Keratinocyte (primary cell): ENCODE measurements at regions not wholly inside any gene's neighbourhood (a gene's known extent, or its start where the extent isn't known, plus 50 kb on each side); places are given as distances from the start of the nearest gene placed in this dataset.

Experiments used
- CTCF ChIP-seq, 3 experiments: IDR thresholded peaks in 1 of 3; conservative IDR thresholded peaks in 1 of 3; optimal IDR thresholded peaks in 1 of 3; 2 replicates in 2 of 3; 3 replicates in 1 of 3; pipeline versions ENCODE3 to v1.5.1; 2011; ENCODE audit warnings: low read length in 3 of 3, mild to moderate bottlenecking in 3 of 3, moderate library complexity in 2 of 3, control low read depth in 1 of 3, inconsistent platforms in 1 of 3; ENCODE audit not compliant: insufficient read depth in 2 of 3; ENCODE audit errors: extremely low read depth in 1 of 3
- EZH2 ChIP-seq: IDR thresholded peaks from one replicate; pipeline ENCODE4 v1.6.1; 2012; ENCODE audit warnings: inconsistent platforms, mild to moderate bottlenecking, low read length, moderate library complexity

- TF ChIP-seq CTCF (optimal IDR thresholded peaks at IDR 0.05 in 1 of 3, IDR thresholded peaks at IDR 0.05 in 1 of 3, conservative IDR thresholded peaks at IDR 0.05 in 1 of 3; ENCODE audit: extremely low read depth in 1 of 3, insufficient read depth in 2 of 3, low read length in 3 of 3) (no peak), EZH2 (no peak)
These were observed 81.1 kb upstream of the ADAMTS19 start for GRCh38 chr5:129378961-129379360.
